Adipose tissue (tissue), 3 donors: ENCODE measurements at regions not wholly inside any gene's neighbourhood (a gene's known extent, or its start where the extent isn't known, plus 50 kb on each side); places are given as distances from the start of the nearest gene placed in this dataset.

Experiments
- H3K27ac ChIP-seq: one replicate; pipeline ENCODE4 v1.5.1; 2013; ENCODE audit warnings: low read depth, low read length
- WGBS, 3 donors: extraction: QIAGEN DNeasy Blood & Tissue Kit; methylation state at CpG; one replicate each; pipeline ENCODE4 v1.1.7; 2013; 5-methylcytosine and 5-hydroxymethylcytosine counted together
- donor health status: healthy with polysubstance abuse.
- donor health status: Bipolar disorder and iron deficiency.
- donor health status: healthy.

GRCh38 chr2:21972586-21972985, 848.8 kb downstream of the TDRD15 start:
- 33 to 53% (median 47%) methylated on average over 4 of the region's 4 CpGs for whole genome bisulfite sequencing, 3 donors
- H3K27ac ChIP-seq: no peak overlapping the region

- 53 to 87% (median 79%) methylated on average over 1 of the region's 1 CpG for WGBS, 3 donors
- no peak overlapping the region for H3K27ac ChIP-seq
Observed at GRCh38 chr2:21981127-21981526, 857.4 kb downstream of the TDRD15 start.

GRCh38 chr2:21993002-21993401, 869.2 kb downstream of the TDRD15 start:
- WGBS, 3 donors: 76 to 94% (median 89%) methylated on average over 1 of the region's 1 CpG
- no peak overlapping the region for H3K27ac ChIP-seq

DNA sequence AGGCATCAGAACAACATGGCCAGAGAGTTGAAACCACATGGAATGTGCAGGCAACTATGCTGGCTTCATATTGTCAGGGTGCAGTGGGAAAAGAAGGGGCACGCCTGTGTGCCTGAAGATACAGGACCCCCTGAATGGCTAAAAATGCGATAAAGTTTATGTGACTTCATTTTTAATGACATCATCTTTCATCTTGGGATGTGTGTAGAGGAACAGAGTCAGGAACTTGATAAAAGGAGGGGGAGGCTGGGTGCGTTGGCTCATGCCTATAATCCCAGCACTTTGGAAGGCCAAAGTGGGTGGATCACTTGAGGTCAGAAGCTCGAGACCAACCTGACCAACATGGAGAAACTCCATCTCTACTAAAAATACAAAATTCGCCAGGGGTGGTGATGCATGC, 872.6 kb downstream of the TDRD15 start:
- 65 to 86% (median 66%) methylated on average over 5 of the region's 5 CpGs for WGBS, 3 donors

GRCh38 chr2:21999522-21999921, 875.8 kb downstream of the TDRD15 start:
- WGBS, 3 donors: 36 to 85% (median 76%) methylated on average over 1 of the region's 1 CpG
- no peak overlapping the region for H3K27ac ChIP-seq

More for the DNA sequence above, 872.6 kb downstream of the TDRD15 start:
- H3K27ac ChIP-seq: no peak overlapping the region

GRCh38 chr2:22002066-22002465, 878.3 kb downstream of the TDRD15 start:
- no peak overlapping the region for H3K27ac ChIP-seq
- 51 to 81% (median 70%) methylated on average over 1 of the region's 1 CpG for WGBS, 3 donors

- no peak overlapping the region for H3K27ac ChIP-seq
- WGBS, 3 donors: 25 to 64% (median 50%) methylated on average over 3 of the region's 3 CpGs
Observed at GRCh38 chr2:22003270-22003669, 879.5 kb downstream of the TDRD15 start.

GRCh38 chr2:22011048-22011447, 887.3 kb downstream of the TDRD15 start:
- H3K27ac ChIP-seq: no peak overlapping the region
- WGBS, 3 donors: 43 to 83% (median 74%) methylated on average over 1 of the region's 1 CpG

DNA sequence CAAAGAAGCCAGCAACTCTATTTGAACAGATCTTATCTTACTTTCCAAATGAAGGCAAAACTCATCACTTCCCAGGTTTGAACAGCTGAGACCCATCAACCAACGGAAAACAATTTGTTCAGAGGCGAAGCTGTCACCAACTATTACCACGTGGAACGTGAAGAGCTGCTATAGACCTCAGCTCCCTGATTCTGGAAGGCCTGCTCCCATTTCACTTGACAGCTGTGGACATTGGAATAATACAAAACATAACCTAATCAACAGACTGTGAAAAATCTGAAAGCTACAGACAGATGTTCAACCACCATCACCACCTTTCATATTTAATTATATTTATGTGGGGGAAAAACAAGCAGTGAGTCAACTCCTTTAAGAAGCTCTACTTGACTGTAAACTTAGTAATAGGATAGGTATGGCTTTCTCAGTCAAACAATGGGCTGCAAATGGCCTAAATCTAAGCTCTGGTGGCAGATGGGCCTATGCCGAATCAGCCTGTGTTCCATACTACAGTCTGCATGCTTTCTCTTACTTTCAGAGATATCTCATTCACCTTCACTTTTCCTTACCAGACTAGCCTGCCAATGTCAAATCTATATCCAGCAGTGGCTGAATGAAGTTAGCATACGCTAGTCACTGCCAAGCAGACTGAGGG, 896.4 kb downstream of the TDRD15 start:
- no peak overlapping the region for H3K27ac ChIP-seq
- WGBS, 3 donors: 51 to 83% (median 79%) methylated on average over 6 of the region's 6 CpGs

DNA sequence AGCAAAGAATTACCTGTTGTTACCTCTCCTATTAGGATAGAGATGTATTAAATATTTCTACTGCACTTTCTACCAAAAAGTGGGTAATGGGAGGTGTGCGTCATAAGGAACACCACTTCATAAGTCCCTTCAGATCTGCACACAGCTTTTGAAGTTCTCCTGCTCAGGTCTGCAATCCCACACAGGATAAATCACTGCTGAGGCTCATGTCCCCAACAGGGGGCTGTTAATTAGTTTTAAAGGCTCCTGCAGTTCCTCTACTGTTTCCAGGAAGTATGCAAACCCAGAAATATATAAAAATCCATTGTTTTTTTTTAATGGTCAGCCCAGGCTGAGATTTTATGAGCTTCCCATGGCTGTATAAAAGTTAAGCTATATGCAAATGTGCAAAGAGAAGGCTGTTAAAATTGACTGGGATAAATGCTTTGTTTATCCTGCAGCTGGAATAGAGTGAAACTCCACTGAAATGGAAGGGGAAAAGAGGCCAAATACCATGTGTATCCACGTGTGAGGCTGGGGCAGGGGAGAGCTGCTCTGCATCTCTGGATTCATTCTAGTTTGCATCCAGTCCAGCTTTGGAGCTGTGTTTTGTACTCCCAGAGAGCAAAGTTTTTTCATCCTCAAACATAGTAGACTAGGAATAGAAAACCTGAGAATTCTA, 903.7 kb downstream of the TDRD15 start:
- no peak overlapping the region for H3K27ac ChIP-seq
- 39 to 44% (median 43%) methylated on average over 2 of the region's 2 CpGs for WGBS, 3 donors

DNA sequence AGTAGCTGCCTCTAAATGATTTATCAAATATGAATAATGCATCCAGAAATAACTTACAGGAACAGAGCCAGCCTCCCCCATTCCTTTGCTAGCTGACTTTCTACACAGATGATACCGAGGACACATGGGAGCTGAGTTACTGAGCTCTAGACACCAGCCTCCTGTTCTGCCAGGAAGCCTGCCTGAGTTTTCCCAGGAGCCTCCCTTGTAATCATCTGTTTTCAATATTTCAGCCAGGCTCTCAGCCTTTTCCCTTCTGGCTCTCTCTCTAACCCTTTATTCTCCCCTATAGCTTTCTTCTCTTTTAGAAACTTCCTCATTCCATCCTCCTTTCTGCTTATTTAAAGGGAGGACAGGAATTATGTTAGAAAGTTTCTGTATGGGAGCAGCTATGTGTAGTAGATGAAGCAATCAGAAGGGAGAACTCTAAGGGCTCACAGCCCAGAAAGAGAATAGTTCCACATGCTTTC, 911.6 kb downstream of the TDRD15 start:
- 27 to 65% (median 32%) methylated on average over 1 of the region's 1 CpG for WGBS, 3 donors
- no peak overlapping the region for H3K27ac ChIP-seq

DNA sequence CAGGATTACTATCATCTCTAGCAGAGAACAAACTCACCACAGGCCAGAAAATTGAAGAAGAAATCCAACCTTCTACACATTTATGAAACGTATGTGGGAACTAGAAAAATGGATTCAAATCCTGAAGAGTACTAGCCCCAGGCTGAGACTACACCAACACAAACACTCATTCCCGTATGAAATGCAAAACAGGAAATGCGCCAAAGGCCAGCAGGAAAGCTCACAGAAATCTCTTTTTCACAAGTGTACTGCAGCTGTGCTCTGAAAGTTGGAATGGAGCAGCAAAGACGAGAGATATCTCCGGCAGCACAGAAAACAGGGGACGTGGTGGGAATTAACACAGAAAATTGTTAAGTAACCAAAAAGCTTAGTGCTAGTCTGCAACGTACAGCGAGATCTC, 913.5 kb downstream of the TDRD15 start:
- H3K27ac ChIP-seq: no peak overlapping the region
- WGBS, 3 donors: 33 to 55% (median 45%) methylated on average over 8 of the region's 8 CpGs

GRCh38 chr2:22043784-22044183, 920.0 kb downstream of the TDRD15 start:
- no peak overlapping the region for H3K27ac ChIP-seq

DNA sequence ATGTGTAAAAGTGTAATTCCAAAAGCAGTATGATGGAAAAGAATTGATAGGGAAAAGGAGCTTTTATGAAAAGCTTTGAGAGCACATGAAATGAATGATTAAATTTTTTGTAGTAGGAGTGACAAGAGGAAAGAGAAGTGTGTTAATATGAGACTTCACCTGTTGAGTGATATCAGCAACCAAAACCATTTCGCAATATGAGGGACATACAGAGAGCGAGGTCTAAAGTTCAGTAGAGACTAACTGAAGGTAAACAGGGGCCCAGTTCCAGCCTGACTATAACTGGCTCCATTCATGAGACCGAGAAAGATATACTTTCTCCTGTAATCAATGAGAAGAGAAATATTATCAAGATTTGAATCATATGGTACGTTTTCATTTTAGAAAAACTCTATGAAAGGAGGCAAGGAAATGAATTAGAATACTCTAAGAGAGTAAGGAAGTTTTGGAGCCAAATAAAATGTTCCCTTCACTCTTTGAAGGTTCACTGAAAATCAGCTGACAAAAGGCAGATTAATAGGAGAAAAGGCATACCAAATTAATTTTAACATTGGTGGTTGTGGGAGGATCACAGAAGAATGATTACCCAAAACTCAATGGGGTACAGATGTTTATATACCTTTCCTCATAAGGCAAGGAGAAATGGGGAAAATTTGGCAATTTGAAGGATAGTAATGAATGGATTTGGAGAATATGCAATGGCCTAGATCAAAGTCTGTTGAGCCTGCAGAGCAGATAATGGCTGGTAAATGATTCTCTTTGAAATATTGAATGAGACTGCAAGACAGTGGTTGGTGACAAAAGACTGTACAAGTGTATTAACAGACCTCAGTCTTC, 932.2 kb downstream of the TDRD15 start:
- H3K27ac ChIP-seq: no peak overlapping the region
- WGBS, 3 donors: 47 to 91% (median 83%) methylated on average over 4 of the region's 4 CpGs

GRCh38 chr2:22056621-22057132, 932.9 kb downstream of the TDRD15 start:
- 80 to 98% (median 89%) methylated on average over 5 of the region's 5 CpGs for WGBS, 3 donors
- no peak overlapping the region for H3K27ac ChIP-seq

- H3K27ac ChIP-seq: no peak overlapping the region
- 88 to 92% (median 89%) methylated on average over 4 of the region's 4 CpGs for WGBS, 3 donors
Observed at GRCh38 chr2:22062679-22063078, 938.9 kb downstream of the TDRD15 start.

DNA sequence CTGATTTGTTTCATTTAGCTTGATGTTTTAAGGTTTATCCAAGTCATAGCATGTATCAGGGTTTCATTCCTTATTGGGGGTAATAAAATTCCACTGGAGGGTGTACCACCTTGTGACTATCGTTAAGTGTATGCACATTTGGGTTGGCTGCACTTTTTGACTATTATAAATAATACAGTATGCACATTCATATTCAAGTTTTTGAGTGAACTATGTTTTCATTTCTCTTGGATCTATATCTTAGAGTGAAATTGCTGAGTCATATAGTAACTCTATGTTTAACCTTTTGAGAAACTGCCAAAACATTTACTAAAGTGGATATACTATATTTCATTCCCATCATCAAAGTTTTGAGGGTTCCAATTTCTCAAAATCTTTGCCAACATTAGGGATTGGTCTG, 952.7 kb downstream of the TDRD15 start:
- WGBS, 3 donors: 27 to 50% (median 31%) methylated on average over 1 of the region's 1 CpG
- H3K27ac ChIP-seq: no peak overlapping the region

- no peak overlapping the region for H3K27ac ChIP-seq
Observed at GRCh38 chr2:22078701-22079100, 954.9 kb downstream of the TDRD15 start.

GRCh38 chr2:22079583-22079982, 955.8 kb downstream of the TDRD15 start:
- H3K27ac ChIP-seq: no peak overlapping the region
- 43 to 74% (median 72%) methylated on average over 3 of the region's 3 CpGs for WGBS, 3 donors
